Osteocyte (in vitro differentiated cells): ENCODE measurements at regions not wholly inside any gene's neighbourhood (a gene's known extent, or its start where the extent isn't known, plus 50 kb on each side); places are given as distances from the start of the nearest gene placed in this dataset.

Experiments
- DNase-seq: peaks from one replicate; pipeline ENCODE4 v3.0.0; 2021; ENCODE audit warnings: mixed read lengths; ENCODE audit not compliant: unreplicated experiment; ENCODE audit errors: extremely low spot score
- H3K27ac Mint-ChIP-seq: one replicate; pipeline ENCODE4 v1.8.0; 2021; ENCODE audit warnings: mild to moderate bottlenecking, mixed read lengths; ENCODE audit not compliant: unreplicated experiment
- H3K27me3 Mint-ChIP-seq: one replicate; pipeline ENCODE4 v1.8.0; 2021; ENCODE audit warnings: mixed read lengths; ENCODE audit not compliant: unreplicated experiment
- H3K36me3 Mint-ChIP-seq: one replicate; pipeline ENCODE4 v1.8.0; 2021; ENCODE audit warnings: mixed read lengths; ENCODE audit not compliant: unreplicated experiment
- H3K4me1 Mint-ChIP-seq: one replicate; pipeline ENCODE4 v1.8.0; 2021; ENCODE audit warnings: mixed read lengths; ENCODE audit not compliant: unreplicated experiment
- H3K4me3 Mint-ChIP-seq: one replicate; pipeline ENCODE4 v1.8.0; 2021; ENCODE audit warnings: mild to moderate bottlenecking, moderate library complexity, mixed read lengths; ENCODE audit not compliant: unreplicated experiment
- H3K9me3 Mint-ChIP-seq: one replicate; pipeline ENCODE4 v1.8.0; 2021; ENCODE audit warnings: mixed read lengths; ENCODE audit not compliant: unreplicated experiment
- TF ChIP-seq, protein P1 (sequence below): fragments of 200-600 bp; sonication (generic); IDR thresholded peaks from 2 replicates; pipeline ENCODE4 v1.5.0; 2021; ENCODE audit warnings: antibody characterized with exemption, mild to moderate bottlenecking, moderate library complexity

GRCh38 chr13:105506463-105506862, 1029.0 kb downstream of the EFNB2 start:
- H3K27ac Mint-ChIP-seq: no peak overlapping the region
- TF ChIP-seq, protein P1, sequence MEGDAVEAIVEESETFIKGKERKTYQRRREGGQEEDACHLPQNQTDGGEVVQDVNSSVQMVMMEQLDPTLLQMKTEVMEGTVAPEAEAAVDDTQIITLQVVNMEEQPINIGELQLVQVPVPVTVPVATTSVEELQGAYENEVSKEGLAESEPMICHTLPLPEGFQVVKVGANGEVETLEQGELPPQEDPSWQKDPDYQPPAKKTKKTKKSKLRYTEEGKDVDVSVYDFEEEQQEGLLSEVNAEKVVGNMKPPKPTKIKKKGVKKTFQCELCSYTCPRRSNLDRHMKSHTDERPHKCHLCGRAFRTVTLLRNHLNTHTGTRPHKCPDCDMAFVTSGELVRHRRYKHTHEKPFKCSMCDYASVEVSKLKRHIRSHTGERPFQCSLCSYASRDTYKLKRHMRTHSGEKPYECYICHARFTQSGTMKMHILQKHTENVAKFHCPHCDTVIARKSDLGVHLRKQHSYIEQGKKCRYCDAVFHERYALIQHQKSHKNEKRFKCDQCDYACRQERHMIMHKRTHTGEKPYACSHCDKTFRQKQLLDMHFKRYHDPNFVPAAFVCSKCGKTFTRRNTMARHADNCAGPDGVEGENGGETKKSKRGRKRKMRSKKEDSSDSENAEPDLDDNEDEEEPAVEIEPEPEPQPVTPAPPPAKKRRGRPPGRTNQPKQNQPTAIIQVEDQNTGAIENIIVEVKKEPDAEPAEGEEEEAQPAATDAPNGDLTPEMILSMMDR: no peak
- H3K9me3 Mint-ChIP-seq: no peaks in the 10 kb centered on the region

DNA sequence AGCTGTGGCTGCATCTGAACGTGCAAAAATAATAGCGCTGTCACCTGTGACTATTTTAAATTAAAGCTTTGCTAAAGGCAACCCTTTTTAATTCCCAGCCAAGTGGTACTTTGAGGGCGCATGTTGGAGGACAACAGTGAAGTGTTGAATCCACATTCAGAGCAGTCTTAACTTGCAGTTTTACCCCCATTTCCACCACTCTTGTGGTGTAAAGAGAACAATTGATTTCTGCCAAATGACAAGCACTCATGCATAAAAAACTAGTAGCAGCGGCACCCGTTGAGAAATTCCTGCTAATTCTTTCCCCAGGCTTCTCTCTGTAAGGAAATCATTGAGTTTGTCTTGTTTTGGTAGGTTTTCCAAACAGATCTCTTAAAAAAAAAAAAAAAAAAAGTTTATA, 1033.3 kb downstream of the EFNB2 start:
- TF ChIP-seq, protein P1: no peak
- H3K9me3 Mint-ChIP-seq: no peaks in the 10 kb centered on the region
- H3K4me3 Mint-ChIP-seq: no peak overlapping the region
- H3K27ac Mint-ChIP-seq: no peak overlapping the region
- H3K36me3 Mint-ChIP-seq: no peaks in the 10 kb centered on the region
- no peaks in the 10 kb centered on the region for H3K27me3 Mint-ChIP-seq
- DNase-seq: no peak
- H3K4me1 Mint-ChIP-seq: no peaks in the 10 kb centered on the region

More at GRCh38 chr13:105506463-105506862, 1029.0 kb downstream of the EFNB2 start:
- no peak overlapping the region for H3K4me3 Mint-ChIP-seq
- no peaks in the 10 kb centered on the region for H3K36me3 Mint-ChIP-seq
- no peak for DNase-seq
- H3K27me3 Mint-ChIP-seq: no peaks in the 10 kb centered on the region
- H3K4me1 Mint-ChIP-seq: peaks cover 19% of the 10 kb centered on the region

DNA sequence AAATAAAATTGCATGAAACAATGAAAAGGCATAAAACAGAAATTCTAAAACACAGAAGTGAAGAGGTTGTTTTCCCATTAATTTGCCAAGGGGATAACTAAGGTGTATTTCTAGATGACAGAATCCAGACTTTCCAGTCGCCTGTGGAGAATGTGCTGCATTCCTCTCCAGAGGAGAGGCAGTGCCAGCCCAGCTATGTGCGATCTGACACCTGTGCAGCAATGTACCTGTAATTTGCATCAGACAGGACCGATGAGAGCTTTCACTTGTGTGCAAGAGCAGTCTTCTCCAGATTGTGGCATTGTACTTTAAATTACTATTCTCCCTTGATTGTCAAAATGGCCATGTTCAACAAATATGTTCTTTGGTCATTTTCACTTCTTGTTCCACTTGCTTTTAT, 1037.9 kb downstream of the EFNB2 start:
- TF ChIP-seq, protein P1: no peak
- H3K27ac Mint-ChIP-seq: no peak overlapping the region
- no peak for DNase-seq
- no peaks in the 10 kb centered on the region for H3K36me3 Mint-ChIP-seq
- H3K27me3 Mint-ChIP-seq: no peaks in the 10 kb centered on the region
- H3K9me3 Mint-ChIP-seq: no peaks in the 10 kb centered on the region
- no peak overlapping the region for H3K4me3 Mint-ChIP-seq
- no peaks in the 10 kb centered on the region for H3K4me1 Mint-ChIP-seq

GRCh38 chr13:105492216-105492615, 1043.2 kb downstream of the EFNB2 start:
- H3K36me3 Mint-ChIP-seq: no peaks in the 10 kb centered on the region
- DNase-seq: no peak
- no peaks in the 10 kb centered on the region for H3K4me1 Mint-ChIP-seq
- TF ChIP-seq, protein P1: no peak
- H3K27ac Mint-ChIP-seq: no peak overlapping the region
- no peak overlapping the region for H3K4me3 Mint-ChIP-seq
- H3K9me3 Mint-ChIP-seq: no peaks in the 10 kb centered on the region
- no peaks in the 10 kb centered on the region for H3K27me3 Mint-ChIP-seq

GRCh38 chr13:105491345-105491744, 1044.1 kb downstream of the EFNB2 start:
- Mint-ChIP-seq H3K4me3 (no peak overlapping the region), H3K36me3 (no peaks in the 10 kb centered on the region)
- TF ChIP-seq, protein P1: no peak

More at GRCh38 chr13:105491345-105491744, 1044.1 kb downstream of the EFNB2 start:
- no peak for DNase-seq
- no peaks in the 10 kb centered on the region for H3K27me3 Mint-ChIP-seq
- no peaks in the 10 kb centered on the region for H3K9me3 Mint-ChIP-seq
- H3K27ac Mint-ChIP-seq: no peak overlapping the region
- no peaks in the 10 kb centered on the region for H3K4me1 Mint-ChIP-seq
